ENCODE measurements at regions not wholly inside any gene's neighbourhood (a gene's known extent, or its start where the extent isn't known, plus 50 kb on each side); places are given as distances from the start of the nearest gene placed in this dataset.
"Not testable (repeated sequence)": the region's sequence is repeated elsewhere in the genome, so short reads cannot be mapped to it uniquely, and the experiment has no call there.

DNA sequence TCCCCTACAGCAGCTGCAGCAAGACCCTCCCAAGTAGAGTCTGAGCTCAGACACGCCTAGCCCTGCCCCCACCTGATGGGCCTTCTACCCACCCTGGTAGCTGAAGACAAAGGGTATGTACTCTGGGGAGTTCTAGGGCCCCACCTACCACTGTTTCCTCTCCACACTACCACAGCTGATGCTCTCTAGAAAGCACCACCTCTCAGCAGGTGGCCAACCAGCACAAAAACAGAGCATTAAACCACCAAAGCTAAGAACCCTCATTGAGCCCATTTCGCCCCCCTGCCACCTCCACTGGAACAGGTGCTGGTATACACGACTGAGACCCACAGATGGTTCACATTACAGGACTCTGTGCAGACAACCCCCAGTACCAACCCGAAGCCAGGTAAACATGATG lies 258.9 kb downstream of the SETD4 start:
- CTCF ChIA-PET = no interaction called here
- DNase-seq = no peak
- Mint-ChIP-seq H3K27me3 (ENCODE audit: low read depth) (peaks cover 5% of the 10 kb centered on the region), H3K27ac (no peak overlapping the region), H3K9me3 (peaks cover 1% of the 10 kb centered on the region), H3K36me3 (ENCODE audit: low read depth) (no peaks in the 10 kb centered on the region), H3K4me1 (ENCODE audit: low read depth) (no peaks in the 10 kb centered on the region), H3K4me3 (no peak overlapping the region)
- intact Hi-C loops (cut with micrococcal nuclease) = no loop called here

DNA sequence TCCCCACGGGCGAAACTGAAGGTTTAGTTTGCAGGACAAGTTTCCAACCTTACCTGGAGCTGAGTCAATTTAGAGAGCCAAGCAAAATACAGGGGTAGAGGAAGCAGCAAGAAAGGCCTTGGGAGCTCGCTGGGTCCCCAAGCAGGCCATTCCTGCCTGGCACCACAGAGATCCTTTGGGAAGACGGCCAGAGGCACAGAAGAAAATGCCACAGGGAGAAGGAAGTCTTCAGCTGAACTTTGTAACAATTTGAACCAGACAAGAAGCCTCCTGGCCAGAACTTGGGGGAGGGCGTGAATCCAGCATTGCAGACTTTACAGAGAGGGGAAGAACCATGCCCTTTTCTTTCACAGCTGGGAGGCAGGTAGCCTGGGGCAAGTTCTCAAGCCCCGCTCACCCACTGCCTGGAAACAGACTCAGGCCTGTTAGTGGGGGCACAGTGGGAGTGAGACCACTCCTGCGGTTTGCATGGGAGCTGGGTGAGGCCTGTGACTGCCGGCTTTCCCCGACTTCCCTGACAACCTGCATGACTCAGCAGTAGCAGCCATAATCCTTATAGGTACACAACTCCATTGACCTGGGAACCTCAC lies 259.4 kb downstream of the SETD4 start:
- H3K27me3 Mint-ChIP-seq (ENCODE audit: low read depth); H3K27ac Mint-ChIP-seq; CTCF ChIA-PET; H3K36me3 Mint-ChIP-seq (ENCODE audit: low read depth); H3K4me3 Mint-ChIP-seq; intact Hi-C loops (cut with micrococcal nuclease); DNase-seq; H3K4me1 Mint-ChIP-seq (ENCODE audit: low read depth); H3K9me3 Mint-ChIP-seq: not testable (repeated sequence)

DNA sequence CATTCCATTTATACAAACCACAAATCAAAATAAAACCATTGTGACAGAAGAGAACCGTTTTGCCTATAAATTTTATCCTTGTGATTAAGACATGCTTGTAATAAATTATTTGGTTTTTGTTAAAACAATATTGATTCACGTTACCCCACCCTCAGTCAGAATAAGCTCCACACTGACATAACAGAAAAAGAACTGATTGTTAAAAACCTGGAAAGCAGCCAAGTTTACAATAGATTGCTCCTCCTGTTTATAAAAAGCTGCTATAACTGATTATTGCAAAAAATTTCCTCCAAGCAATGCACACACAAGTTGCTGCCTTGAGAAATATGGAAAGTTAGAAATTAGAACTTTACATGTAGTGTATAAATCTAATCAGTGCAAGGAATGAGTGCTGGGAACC lies 263.5 kb downstream of the SETD4 start:
- intact Hi-C loops (cut with micrococcal nuclease) = no loop called here
- no peak overlapping the region for H3K4me3 Mint-ChIP-seq
- H3K9me3 Mint-ChIP-seq = peaks cover 1% of the 10 kb centered on the region
- H3K4me1 Mint-ChIP-seq (ENCODE audit: low read depth) = no peaks in the 10 kb centered on the region
- H3K36me3 Mint-ChIP-seq (ENCODE audit: low read depth) = no peaks in the 10 kb centered on the region
- H3K27ac Mint-ChIP-seq = no peak overlapping the region
- no peak for DNase-seq
- peaks cover 5% of the 10 kb centered on the region for H3K27me3 Mint-ChIP-seq (ENCODE audit: low read depth)
- CTCF ChIA-PET = no interaction called here

DNA sequence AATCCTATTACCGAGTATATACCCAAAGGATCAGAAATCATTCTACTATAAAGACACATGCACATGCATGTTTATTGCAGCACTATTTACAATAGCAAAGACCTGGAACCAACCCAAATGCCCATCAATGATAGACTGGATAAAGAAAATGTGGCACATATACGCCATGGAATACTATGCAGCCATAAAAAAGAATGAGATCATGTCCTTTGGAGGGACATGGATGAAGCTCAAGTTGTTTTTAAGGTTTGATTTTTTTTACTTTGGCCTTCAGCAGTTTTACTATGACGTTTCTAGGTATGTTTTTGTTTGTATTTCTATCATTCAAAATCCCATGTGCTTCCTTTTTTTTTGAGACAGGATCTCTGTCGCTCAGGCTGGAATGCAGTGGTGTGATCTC lies 265.8 kb downstream of the SETD4 start:
- H3K36me3 Mint-ChIP-seq (ENCODE audit: low read depth); CTCF ChIA-PET; H3K4me1 Mint-ChIP-seq (ENCODE audit: low read depth); H3K27me3 Mint-ChIP-seq (ENCODE audit: low read depth); intact Hi-C loops (cut with micrococcal nuclease); H3K9me3 Mint-ChIP-seq; H3K4me3 Mint-ChIP-seq; H3K27ac Mint-ChIP-seq; DNase-seq: not testable (repeated sequence)

DNA sequence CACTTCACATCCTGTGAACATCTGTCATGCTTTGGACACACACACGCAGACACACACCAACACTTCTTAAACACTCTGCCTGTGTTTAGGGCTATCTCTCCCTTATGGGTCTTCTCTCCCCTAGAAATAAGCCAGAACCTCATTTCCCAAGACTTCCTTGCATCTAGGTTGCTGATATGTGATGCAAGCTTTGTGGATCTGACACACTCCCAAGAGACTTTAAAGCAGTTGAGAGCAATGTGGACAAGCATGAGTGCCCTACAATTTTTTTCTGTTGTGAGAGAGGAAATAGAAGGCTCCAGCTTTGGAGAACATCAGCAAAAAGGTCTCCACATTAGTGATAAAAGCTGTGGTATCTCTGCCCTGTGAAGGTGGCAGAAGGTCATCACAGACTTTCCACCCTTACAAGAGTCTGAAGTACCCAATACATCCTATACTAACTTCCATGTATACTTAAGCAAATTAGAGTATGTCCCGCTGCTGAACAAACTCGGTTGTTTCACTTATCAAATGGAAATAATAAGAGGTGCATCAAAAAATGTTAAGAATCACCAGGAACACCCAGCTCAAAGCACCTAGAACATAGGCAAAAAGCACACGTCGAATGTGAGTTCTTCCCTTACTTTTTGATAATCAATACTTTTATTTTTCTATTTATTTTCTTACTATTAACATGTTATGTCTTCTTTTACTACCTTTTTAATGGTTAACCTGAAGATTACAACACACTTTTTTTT lies 267.6 kb downstream of the SETD4 start:
- Mint-ChIP-seq H3K4me3 (no peak overlapping the region), H3K4me1 (ENCODE audit: low read depth) (no peaks in the 10 kb centered on the region), H3K36me3 (ENCODE audit: low read depth) (no peaks in the 10 kb centered on the region), H3K27me3 (ENCODE audit: low read depth) (peaks cover 2% of the 10 kb centered on the region), H3K27ac (no peak overlapping the region), H3K9me3 (peaks cover 4% of the 10 kb centered on the region)
- intact Hi-C loops (cut with micrococcal nuclease) = no loop called here
- no peak for DNase-seq
- CTCF ChIA-PET = no interaction called here

DNA sequence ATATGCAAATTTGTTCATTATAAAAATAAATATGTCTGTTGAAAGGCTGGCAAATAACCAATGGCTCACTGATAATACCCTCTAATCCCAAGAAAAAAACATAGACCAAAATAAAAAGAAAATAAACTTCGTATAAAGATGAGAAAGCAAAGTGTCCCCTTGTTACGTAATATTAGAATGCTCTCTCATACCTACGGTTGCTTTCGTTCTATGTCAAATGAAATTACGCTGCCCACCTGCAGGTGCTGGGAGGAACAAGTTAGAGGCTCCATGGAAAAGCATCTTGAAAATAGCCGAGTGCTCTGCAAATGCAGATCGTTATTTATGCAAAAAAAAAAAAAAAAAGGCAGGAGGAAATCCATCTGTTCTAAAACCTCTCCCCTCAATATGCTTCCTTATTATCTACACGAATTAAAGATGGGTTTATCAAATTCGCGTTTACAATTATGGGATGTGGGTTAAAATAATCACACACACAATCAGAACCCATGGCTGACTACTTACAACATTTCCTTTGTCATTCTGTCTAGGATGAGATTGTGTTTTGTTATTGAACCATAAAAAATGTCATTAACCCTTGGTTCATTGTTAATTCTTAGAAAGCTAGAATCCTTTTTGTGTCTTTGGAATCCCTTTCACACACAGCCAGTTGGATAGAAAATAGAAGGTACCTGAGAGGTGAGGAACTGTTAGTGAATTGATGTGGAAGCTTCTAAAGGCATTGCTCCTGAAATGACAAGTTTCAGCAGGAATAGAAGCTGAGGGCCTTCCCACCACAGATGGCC lies 268.6 kb downstream of the SETD4 start:
- CTCF ChIA-PET = interaction anchor here (0.5 kb wide), 1 partner anchor 322 kb away, joined by 3 read pairs; no protein-coding TSS in a partner anchor
- intact Hi-C loops (cut with micrococcal nuclease) = no loop called here
- no peak overlapping the region for H3K4me3 Mint-ChIP-seq
- no peaks in the 10 kb centered on the region for H3K4me1 Mint-ChIP-seq (ENCODE audit: low read depth)
- peaks cover 2% of the 10 kb centered on the region for H3K27me3 Mint-ChIP-seq (ENCODE audit: low read depth)
- H3K9me3 Mint-ChIP-seq = peaks cover 4% of the 10 kb centered on the region
- H3K27ac Mint-ChIP-seq = no peak overlapping the region
- no peak for DNase-seq
- no peaks in the 10 kb centered on the region for H3K36me3 Mint-ChIP-seq (ENCODE audit: low read depth)

DNA sequence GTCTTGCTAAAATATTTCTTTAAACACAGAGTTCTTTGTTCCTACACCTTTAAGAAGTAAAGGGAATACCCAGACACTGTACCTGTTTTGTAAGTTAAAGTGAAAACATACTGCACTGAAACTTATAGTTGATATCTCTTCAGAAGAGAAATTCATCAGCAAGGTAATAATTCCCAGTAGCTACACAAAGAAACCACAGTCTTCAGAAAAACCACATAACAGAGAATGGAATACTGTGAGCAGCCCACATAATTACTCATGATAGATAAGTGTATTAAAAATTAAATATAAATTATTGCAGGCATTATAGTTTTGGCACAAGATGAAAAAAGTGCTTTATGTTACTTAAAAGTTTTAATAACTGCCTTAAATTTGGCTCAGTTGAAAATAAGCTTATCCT lies 276.6 kb downstream of the SETD4 start:
- Mint-ChIP-seq H3K27me3 (ENCODE audit: low read depth) (peaks cover 11% of the 10 kb centered on the region), H3K4me3 (no peak overlapping the region), H3K4me1 (ENCODE audit: low read depth) (peaks cover 1% of the 10 kb centered on the region), H3K36me3 (ENCODE audit: low read depth) (no peaks in the 10 kb centered on the region), H3K27ac (no peak overlapping the region), H3K9me3 (no peaks in the 10 kb centered on the region)
- no peak for DNase-seq
- CTCF ChIA-PET = no interaction called here
- intact Hi-C loops (cut with micrococcal nuclease) = no loop called here

DNA sequence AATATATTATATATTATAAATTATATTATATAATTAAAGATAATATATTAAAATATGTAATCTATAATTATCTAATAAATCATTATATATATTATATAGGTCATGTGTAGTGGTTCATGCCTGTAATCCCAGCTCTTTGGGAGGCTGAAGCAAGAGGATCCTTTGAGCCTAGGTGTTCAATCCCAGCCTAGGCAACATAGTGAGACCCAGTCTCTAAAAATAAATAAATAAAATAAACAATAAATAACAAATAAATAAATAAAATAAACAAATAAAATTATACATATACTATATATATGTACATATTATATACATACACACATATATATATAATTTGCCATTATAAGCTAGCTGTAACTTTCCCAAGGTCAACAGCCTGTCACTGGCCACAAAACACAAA lies 277.7 kb downstream of the SETD4 start:
- H3K9me3 Mint-ChIP-seq = no peaks in the 10 kb centered on the region
- no peak overlapping the region for H3K4me3 Mint-ChIP-seq
- H3K27me3 Mint-ChIP-seq (ENCODE audit: low read depth) = peaks cover 11% of the 10 kb centered on the region
- DNase-seq = no peak
- H3K27ac Mint-ChIP-seq = no peak overlapping the region
- peaks cover 1% of the 10 kb centered on the region for H3K4me1 Mint-ChIP-seq (ENCODE audit: low read depth)
- CTCF ChIA-PET = interaction anchor here (0.9 kb wide), 1 partner anchor 112 kb away, joined by 3 read pairs; no protein-coding TSS in a partner anchor
- intact Hi-C loops (cut with micrococcal nuclease) = no loop called here
- H3K36me3 Mint-ChIP-seq (ENCODE audit: low read depth) = no peaks in the 10 kb centered on the region

DNA sequence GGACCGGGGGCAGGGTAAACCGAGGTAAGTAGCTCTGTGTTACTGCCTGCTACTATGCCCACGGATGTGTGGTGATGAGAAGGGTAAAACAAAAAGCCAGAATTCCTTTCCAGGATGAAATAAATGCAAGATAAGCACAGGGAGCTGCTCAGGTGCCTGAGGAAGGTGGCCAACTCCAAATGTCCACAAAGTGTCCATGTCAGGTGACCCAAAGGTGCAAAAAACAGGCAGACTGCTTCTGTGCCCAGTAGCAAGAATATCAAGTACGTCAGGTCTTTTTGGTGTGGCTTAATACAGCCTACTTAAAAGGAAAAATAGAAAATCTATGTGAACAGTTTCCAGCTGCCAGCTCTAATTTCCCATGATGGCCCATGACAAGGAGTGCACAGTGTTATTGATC lies 279.3 kb downstream of the SETD4 start:
- Mint-ChIP-seq H3K9me3 (no peaks in the 10 kb centered on the region), H3K4me3 (no peak overlapping the region), H3K36me3 (ENCODE audit: low read depth) (no peaks in the 10 kb centered on the region), H3K27ac (no peak overlapping the region), H3K4me1 (ENCODE audit: low read depth) (peaks cover 1% of the 10 kb centered on the region), H3K27me3 (ENCODE audit: low read depth) (peaks cover 11% of the 10 kb centered on the region)
- no peak for DNase-seq
- intact Hi-C loops (cut with micrococcal nuclease) = no loop called here
- CTCF ChIA-PET = no interaction called here

DNA sequence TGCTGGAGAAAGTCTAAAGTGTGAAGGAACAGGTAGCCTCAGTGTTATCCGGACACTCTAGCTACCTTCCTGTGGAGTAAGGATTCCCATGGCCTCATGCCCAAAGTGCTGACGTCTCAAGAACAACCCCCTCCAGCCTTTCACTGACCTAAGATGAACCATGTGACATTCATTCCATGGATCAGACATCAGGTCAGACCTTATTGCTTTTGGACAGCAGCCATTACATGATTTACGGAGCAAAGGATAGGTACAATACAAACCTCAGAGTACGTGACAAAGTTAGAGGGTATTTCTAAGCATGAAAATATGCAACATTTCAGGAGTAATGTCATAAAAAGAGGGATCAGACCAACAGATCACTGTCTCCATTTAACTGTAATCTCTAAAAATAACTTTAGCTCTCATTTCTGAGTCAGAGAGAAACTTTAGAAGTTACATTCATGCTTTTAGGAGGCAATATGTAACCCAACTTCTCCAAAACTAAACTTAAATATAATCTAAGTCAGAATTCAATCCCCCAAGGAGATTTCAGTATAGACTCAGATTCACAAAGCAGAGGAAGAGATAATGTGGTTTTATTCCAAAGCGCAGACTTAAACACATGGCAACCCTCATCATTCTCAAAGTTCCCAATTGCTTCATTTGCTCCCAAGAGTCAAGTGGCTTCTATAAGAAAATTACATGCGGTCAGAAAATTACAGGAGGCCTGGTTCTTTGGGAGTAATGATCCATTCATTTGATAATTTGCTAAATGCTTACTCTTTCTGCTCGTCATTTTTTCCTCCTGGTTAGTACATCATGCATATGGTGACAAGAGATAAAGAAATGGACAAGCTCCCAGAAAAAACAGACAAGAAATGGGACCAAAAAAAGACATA lies 280.4 kb downstream of the SETD4 start:
- H3K4me3 Mint-ChIP-seq = no peak overlapping the region
- no peaks in the 10 kb centered on the region for H3K9me3 Mint-ChIP-seq
- H3K4me1 Mint-ChIP-seq (ENCODE audit: low read depth) = peaks cover 1% of the 10 kb centered on the region
- intact Hi-C loops (cut with micrococcal nuclease) = no loop called here
- CTCF ChIA-PET = no interaction called here
- DNase-seq = no peak
- peaks cover 5% of the 10 kb centered on the region for H3K27me3 Mint-ChIP-seq (ENCODE audit: low read depth)
- no peaks in the 10 kb centered on the region for H3K36me3 Mint-ChIP-seq (ENCODE audit: low read depth)
- no peak overlapping the region for H3K27ac Mint-ChIP-seq

DNA sequence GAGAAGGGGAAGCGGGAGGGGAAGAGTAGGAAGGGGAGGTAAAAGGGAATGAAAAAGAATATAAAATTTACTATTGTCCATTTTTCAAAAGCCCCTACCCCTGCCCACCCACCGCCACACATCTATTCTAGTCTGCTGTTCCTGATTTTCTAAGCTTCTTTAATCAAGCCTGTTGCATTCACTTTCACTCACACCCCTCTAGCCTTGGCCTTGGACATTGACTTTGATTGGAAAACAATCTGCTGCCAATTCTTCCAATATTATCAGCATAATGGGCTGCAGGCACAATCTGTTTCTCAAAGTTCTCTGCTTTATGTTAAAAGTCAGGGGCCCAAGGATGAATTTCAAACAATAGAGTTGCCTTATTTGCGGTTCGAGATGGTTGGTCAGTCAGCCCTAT lies 281.2 kb downstream of the SETD4 start:
- intact Hi-C loops (cut with micrococcal nuclease) = no loop called here
- no peak for DNase-seq
- Mint-ChIP-seq H3K4me3 (no peak overlapping the region), H3K4me1 (ENCODE audit: low read depth) (peaks cover 1% of the 10 kb centered on the region), H3K27ac (no peak overlapping the region), H3K36me3 (ENCODE audit: low read depth) (no peaks in the 10 kb centered on the region), H3K9me3 (no peaks in the 10 kb centered on the region), H3K27me3 (ENCODE audit: low read depth) (peaks cover 5% of the 10 kb centered on the region)
- CTCF ChIA-PET = no interaction called here

DNA sequence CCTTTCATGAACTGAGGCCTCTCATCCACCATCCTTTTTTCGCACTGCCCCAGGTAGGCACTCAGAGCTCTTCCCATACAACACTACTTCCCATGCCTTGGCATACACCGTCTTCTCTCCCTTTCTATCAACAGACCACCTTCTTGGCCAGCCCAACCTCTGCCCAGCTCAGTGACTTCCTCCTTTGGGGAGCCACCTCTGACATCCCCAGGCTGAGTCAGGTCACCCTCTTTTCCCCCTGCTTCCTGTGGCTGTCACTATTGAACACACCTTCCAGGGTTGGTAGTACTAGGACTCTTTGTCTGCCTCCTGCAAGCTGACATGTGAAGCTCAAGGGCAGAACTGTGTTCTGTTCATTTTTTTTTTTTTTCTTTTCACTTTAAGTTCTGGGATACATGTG lies 283.2 kb downstream of the SETD4 start:
- intact Hi-C loops (cut with micrococcal nuclease) = no loop called here
- Mint-ChIP-seq H3K4me1 (ENCODE audit: low read depth) (peaks cover 1% of the 10 kb centered on the region), H3K4me3 (no peak overlapping the region), H3K27me3 (ENCODE audit: low read depth) (peaks cover 5% of the 10 kb centered on the region), H3K27ac (no peak overlapping the region), H3K9me3 (no peaks in the 10 kb centered on the region), H3K36me3 (ENCODE audit: low read depth) (no peaks in the 10 kb centered on the region)
- no peak for DNase-seq
- CTCF ChIA-PET = no interaction called here
